Testis (tissue), 2 donors: ENCODE measurements at regions not wholly inside any gene's neighbourhood (a gene's known extent, or its start where the extent isn't known, plus 50 kb on each side); places are given as distances from the start of the nearest gene placed in this dataset.

Experiments used
- CTCF ChIP-seq, 3 experiments: fragments of 450-650 bp in 2 of 3; fragments of 200-600 bp in 1 of 3; sonication (generic) in 1 of 3; IDR thresholded peaks; one replicate each; pipeline ENCODE4 v1.5.1; 2016 to 2019; ENCODE audit warnings: antibody characterized with exemption in 3 of 3, mild to moderate bottlenecking in 2 of 3, moderate library complexity in 1 of 3
- POLR2A ChIP-seq: fragments of 450-650 bp; IDR thresholded peaks from one replicate; pipeline ENCODE4 v1.6.1; 2017; ENCODE audit warnings: antibody characterized with exemption, mild to moderate bottlenecking, moderate library complexity

GRCh38 chr3:55286693-55287092 is 200.4 kb downstream of the WNT5A start:
- TF ChIP-seq CTCF (IDR thresholded peaks at IDR 0.05) (no peak), POLR2A (no peak)
